ENCODE measurements at regions not wholly inside any gene's neighbourhood (a gene's known extent, or its start where the extent isn't known, plus 50 kb on each side); places are given as distances from the start of the nearest gene placed in this dataset.

DNA sequence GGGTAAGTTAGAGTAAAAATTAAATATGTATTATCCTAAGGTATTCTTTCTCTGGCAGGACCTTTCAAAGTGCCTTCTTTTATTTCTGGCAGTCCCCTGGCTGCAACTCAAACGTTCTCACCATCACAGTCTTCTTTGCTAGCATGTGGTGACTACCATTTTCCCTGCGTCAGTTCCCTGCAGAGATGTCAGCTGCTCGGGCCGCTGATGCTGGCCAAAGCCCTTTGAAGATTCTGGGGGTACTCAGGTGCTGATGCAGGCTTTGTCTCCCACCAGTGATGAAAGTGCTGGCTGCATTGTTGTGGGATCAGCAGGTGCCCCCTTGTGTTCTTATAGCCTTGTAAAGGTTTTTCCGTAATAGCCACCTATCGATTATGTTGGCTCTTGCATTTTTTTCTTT lies 140.1 kb downstream of the BTBD3 start:
- TF ChIP-seq, protein P1, sequence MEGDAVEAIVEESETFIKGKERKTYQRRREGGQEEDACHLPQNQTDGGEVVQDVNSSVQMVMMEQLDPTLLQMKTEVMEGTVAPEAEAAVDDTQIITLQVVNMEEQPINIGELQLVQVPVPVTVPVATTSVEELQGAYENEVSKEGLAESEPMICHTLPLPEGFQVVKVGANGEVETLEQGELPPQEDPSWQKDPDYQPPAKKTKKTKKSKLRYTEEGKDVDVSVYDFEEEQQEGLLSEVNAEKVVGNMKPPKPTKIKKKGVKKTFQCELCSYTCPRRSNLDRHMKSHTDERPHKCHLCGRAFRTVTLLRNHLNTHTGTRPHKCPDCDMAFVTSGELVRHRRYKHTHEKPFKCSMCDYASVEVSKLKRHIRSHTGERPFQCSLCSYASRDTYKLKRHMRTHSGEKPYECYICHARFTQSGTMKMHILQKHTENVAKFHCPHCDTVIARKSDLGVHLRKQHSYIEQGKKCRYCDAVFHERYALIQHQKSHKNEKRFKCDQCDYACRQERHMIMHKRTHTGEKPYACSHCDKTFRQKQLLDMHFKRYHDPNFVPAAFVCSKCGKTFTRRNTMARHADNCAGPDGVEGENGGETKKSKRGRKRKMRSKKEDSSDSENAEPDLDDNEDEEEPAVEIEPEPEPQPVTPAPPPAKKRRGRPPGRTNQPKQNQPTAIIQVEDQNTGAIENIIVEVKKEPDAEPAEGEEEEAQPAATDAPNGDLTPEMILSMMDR (IDR thresholded peaks at IDR 0.05; ENCODE audit: low read depth, low read length): no peak
- H3K4me3 ChIP-seq (ENCODE audit: low read depth, low read length): no peak overlapping the region

DNA sequence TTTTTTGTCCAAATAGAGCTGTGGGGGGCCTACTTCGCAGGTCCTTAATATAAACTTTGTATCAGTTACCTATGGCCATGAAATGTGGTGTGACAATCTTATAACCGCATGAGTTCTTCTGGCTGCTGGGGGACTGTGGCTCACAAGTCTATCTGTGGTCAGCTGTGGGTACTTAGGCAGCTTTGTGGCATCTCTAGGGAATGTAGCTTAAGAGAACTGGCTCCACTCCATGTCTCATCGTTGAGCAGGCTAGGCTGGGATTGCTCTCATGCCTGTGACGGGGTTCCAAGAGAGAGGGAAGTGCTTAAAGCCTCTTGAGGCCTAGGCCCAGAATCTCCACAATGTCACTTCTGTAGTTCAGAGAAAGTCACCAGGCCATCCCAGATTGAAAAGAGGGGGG lies 140.5 kb downstream of the BTBD3 start:
- TF ChIP-seq, protein P1 (IDR thresholded peaks at IDR 0.05; ENCODE audit: low read depth, low read length): no peak

DNA sequence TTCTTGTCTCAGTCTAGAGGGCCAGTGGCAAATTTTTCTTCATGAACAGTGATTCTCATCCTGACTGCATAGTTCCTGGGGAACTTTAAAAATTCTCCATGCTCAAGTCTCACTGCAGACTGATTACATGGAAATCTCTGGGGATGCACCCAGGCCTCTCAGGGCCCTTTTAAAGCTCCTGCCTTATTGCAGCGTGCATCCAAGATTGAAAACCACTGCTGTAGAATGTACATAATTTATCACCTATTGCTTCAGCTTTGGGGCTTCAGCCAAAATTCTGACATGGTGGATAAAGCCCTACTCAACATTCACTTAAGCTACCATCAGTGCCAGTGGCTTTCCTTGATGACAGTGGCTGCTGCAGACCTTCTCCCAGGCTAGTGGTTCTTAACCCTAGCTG lies 143.8 kb downstream of the BTBD3 start:
- TF ChIP-seq, protein P1 (IDR thresholded peaks at IDR 0.05; ENCODE audit: low read depth, low read length): no peak
- no peak overlapping the region for H3K4me3 ChIP-seq (ENCODE audit: low read depth, low read length)

More for the DNA sequence above, 140.5 kb downstream of the BTBD3 start:
- no peak overlapping the region for H3K4me3 ChIP-seq (ENCODE audit: low read depth, low read length)

DNA sequence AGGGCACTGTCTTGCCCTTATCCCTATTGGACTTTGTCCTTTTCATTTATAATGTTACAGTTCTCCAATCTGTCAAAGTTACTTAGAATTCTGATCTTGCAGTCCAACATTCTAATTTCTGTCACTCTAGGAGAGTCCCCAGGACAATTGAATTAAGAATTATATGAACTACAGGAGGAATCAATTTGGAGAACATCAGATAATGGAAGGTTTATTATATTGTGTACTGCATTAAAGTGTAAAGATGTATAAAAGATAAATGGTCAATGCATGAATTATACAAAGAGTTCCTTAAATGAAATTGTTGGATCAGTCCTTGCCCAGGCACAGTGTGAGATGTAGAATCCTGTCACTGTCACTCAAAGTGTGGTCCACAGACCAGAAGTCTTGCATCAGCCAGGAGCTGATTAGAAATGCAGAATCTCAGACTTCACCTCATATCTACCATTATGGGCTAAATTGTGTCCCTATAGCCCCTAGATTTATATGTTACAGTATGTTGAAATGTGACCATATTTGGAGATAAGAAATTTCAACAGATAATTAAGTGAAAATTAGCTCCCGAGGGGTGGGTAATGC lies 145.5 kb downstream of the BTBD3 start:
- TF ChIP-seq, protein P1 (IDR thresholded peaks at IDR 0.05; ENCODE audit: low read depth, low read length): no peak
- no peak overlapping the region for H3K4me3 ChIP-seq (ENCODE audit: low read depth, low read length)

DNA sequence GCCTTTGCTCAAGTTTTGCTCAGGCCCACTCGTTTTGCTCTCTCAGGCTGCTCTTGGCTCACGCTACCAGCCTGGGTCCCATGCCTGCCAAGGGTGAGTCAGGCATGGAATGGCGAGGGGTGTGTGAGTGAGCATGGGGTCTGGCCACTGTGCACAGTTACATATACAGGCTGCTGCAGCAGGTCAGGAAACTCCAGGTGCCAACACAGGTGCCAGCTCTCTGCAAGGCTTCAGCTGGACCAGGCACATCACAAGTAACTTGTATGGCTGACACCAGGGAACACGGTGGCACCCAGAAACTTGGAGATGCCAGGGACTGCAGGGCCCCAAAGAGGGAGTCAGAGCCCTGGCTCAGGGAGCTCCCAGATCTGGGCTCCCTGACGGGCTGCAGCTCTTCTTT lies 146.8 kb downstream of the BTBD3 start:
- TF ChIP-seq, protein P1 (IDR thresholded peaks at IDR 0.05; ENCODE audit: low read depth, low read length): no peak
- H3K4me3 ChIP-seq (ENCODE audit: low read depth, low read length): no peak overlapping the region

DNA sequence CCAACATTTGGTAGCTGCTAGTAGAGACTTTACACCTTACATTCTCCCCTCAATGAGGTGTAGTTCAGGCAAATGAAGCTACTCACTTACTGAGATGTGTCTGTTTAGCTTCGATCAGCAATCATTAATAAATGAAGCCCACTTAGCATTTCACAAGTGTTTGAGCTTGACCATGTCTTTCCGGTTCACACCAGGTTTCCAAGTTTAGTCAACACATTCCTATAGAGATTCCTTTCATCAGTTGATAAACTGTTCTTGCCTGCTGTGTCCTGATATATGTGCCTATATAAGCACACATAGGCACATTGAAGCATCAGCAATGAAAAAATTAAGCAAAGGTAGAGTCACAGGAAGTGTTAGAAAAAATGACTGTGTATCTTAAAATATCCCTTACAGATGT lies 150.0 kb downstream of the BTBD3 start:
- H3K4me3 ChIP-seq (ENCODE audit: low read depth, low read length): no peak overlapping the region
- TF ChIP-seq, protein P1 (IDR thresholded peaks at IDR 0.05; ENCODE audit: low read depth, low read length): no peak

DNA sequence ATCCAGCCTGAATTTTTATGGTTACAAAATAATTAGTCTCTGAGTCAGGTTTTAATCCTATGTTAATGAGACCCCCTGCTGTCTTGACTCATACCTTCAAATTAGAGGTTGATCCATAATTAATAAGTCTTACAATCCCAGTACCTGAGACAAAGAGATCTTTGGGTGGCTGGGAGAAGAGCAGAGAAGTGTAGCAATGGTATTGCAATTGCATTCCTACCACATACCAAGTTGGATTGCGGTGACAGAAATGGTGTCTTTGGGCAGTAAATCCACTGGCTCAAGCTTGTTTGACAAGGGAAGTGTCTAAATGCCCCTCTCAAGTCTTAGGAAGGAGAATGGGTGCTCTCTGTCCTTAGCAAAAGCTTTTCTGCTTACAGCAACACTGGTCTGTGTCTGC lies 150.4 kb downstream of the BTBD3 start:
- TF ChIP-seq, protein P1 (IDR thresholded peaks at IDR 0.05; ENCODE audit: low read depth, low read length): no peak
- H3K4me3 ChIP-seq (ENCODE audit: low read depth, low read length): no peak overlapping the region
